Renal cortex interstitium (tissue), 11 donors: ENCODE measurements at regions not wholly inside any gene's neighbourhood (a gene's known extent, or its start where the extent isn't known, plus 50 kb on each side); places are given as distances from the start of the nearest gene placed in this dataset.

Experiments used
- DNase-seq, 11 donors: peaks; one replicate each; pipeline ENCODE4 v3.0.0-alpha.2; 2013; ENCODE audit warnings: low read depth in 9 of 11, low spot score in 4 of 11; ENCODE audit errors: extremely low read depth in 1 of 11

DNA sequence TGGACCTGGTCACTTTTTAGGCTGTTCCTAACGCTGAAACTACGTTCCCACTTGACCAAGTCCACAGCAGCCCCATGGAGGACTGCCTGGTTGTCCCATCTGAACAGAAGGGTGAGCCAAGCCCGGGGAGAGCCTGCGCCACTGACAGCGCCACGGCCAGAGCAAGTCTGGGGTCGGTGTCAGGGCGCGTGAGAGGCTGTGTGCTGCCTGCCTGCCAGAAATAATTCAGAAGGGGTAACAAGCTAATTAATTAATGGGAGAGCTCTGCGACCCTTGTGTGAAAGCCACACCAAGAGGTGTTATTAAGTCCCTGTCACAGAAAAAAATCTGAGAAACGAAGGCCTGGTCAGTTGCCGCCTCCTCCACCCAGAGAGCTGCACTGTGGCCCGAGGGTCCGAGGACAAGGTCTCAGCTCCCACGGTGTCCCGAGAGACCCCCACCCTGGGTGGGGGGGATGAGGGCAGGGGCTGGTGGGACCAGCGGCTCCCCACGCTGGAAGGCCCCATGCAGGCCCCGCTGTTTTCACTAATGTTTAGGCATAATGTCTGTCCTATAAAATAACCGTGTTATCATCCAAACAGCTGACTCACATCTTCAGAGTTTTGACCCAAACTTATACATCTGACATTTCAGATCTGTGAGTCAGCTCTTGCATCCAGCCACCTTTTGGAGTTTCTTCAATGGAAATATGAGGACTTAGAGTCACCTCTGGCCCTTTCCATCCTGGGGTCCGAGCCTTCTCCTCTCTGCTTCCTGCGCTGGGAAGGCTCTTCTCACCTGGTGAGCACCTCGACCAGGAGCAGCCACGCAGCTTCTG, 58.5 kb downstream of the DLL1 start:
- DNase-seq: no peak

DNA sequence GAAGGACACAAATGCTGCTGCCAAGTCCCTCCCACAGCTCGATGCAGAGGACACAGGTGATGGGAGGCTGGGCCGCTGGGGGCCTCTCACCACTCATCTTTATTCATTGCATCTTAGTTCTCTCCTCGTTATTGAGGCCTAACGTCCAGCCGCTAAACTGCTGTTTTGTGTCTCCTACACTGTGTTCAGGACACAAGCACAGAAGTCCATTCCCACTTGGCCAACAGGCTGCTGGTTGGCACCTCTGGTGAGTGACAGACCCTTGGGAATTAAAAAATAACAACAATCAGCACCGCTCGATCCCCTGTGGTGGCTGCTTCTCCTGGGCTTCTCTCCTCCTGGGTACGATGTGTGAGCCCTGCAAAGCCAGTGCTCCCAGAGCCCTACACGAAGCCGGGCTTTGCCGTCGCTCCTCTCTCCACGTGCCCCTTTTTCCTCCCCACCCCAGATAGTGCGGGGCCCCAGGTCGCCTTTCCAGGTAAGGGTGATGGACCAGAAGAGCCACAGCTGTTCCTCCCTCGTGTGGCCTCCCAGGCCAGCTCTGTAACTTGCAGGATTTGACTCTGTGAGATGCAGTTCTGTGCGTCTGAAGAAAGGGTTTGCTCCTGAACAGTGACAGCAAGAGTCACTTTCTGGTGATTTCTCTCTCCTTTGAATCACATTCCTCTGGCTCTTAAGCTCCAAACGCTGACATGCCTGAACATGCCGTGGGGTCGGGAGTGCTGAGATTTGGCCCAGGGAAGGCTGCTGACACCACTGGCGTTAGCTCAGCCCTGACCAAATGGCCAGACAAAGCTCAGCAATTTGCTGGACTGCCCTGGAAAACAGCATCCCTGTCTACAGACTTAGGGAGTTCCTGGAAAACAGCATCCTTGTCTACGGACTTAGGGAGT, 59.3 kb downstream of the DLL1 start:
- DNase-seq: no peak

DNA sequence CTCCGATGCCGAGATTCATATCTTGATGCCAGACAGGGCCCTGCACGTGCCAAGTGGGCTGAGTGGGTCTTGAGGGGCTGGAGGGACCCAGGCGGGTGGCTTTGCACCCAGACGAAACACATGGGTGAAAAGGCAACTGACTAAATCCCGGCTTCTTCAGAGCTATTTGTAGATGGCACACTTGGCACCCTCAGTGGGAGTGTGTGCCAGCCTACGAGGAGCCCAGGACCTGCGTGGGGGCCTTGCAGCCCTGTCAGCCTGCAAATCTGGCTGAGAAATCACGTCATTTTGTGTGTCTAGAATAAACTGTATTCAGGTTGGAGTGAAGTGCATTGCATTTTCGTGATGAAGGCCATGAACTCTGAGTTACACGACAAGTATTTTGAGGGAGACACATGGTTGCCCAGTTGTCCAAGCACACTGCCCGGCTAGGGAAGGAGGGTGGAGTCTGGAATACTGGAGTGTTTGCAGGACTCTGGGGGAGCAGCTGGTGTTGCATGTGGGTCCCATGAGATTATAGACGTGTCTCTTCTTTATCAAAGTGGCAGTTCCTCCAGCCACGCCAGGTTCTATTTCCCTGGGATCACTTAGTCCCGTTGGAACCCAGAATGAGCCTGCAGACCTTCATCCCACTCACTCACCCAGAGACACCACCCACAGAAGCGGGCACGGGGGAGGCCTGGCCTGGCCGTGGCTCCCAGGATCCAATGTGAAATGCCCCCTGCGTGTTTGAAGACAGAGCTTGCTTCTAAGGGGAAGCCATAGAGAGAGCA, 60.2 kb downstream of the DLL1 start:
- DNase-seq: no peak

DNA sequence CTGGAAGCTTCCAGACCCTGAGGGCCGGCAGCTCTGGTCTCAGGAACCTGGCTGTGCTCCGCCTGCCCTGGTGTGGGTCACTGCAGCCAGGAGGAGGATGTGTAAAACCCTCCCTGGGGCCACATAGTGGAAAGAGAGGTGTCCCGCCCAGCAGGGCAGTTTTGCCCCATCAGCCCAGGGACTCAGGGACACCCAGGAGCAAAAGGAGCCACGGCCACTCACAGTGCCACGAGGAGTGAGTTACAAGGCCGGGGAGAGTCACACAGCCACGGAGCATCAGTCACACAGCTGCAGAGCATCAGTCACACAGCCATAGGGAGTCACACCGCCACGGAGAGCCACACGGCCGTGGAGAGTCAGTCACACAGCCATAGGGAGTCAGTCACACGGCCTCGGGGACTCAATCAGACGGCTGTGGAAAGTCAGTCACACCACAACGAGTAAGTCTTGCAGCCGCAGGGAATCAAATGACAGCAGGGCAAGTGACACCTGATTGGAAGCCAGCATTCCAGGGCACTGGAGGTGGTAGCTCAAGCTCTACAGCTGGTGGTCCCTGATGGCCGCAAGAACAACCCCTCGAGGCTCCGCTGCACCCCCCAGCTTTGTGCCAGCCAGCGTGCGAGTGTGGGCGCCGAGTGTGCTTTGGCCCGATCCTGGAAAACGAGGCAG, 60.9 kb downstream of the DLL1 start:
- no peak for DNase-seq

DNA sequence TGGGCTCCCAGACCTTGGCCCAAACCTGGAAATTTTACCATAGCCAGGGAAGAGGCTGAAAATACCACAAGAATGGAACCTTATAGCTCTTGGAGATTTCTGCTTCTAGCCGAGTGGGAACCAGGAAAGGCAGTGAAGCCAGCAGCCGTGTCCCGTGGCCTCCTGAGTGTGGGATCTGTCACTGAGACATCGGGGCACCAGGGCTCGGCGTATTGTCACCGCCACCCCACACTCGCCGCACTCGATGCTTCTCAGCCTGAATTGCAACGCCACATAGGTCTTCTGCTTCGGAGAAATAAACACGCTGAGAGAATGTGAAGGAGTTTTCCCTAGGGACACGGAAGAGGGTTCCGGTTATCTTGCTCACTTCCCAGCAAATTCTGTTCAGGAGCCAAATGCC, 61.5 kb downstream of the DLL1 start:
- no peak for DNase-seq

DNA sequence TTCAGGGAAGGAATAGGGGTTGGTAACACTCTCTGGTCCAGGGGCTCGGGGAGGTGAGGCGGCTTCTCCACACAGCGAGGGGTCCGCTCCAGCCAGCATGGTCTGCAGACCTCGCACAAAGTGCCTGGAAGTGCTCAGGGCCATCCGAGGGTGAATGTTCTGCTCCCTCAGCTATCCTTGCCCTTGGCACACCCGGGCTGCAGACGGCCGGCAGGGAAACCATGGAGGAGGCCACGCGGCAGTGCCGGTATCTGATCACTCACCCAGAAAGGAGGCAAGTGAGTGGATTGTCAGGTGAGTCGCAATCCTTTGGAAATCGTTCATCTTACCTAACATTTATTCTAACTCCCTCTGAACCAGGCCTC, 62.0 kb downstream of the DLL1 start:
- no peak for DNase-seq

DNA sequence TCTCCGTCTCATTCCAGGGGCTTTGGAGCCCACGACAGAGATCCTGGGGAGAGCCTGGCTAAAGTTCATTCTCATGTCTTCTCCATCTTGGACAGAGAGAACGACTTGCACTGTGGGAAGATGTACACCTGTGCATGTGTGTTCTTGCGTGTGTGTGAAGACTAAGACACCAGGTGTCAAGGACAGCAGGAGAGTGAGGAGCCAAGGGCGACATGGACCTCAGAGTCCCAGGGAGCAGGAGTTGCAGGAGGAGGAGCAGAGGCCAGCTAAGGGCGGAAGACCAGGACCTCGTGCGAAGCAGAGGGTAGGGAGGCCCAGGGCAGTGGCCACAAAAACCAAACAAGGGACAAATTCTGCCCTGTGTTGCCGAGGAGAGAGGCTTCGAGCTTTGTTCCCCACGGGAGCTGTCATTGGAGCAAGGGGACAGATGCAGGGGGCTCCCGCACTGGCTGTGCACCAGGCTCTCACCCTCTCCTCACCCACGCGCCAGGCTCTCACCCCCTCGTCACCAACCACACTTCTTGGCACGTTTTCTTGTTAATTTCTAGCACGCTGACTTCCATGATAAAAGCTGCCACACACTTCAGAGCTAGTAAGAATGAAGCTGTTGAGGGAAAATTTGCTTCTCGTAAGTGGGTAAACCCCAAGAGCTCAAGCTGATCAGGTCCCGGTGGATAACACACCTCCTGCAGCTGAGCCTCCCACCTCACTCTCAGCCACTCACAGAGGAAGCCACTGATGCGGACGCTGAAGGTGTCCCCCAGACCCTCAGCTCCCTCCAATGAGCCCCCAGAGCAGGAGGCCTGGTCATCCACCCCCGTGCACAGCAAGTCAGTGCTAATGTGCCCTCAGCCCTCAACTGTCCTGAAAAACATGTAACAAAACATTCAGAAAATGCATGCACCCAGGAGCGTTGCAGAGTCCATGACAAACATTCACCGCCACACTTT, 62.6 kb downstream of the DLL1 start:
- DNase-seq: no peak

DNA sequence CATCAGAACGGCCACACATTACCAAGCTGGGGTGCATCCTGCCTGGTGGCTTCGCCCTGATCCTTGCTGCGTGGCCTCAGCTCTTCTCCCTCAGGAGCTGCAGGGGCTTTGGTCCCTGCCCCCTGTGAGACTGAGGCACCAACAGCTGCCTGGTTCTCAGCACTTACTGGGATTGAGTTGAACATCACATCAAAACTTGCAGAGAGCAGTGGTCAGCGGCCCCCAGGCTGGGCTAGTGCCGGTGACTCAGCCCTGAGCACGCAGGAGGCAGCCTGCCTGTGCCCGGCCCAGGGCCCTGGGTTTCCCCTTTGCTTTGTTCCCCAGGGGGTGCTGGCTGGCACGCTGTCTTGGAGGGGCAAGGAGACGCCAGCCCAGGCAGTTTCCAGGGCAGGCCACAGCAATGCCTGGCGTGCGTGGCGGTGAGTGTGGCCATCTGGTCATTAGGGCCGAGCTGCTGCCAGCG, 63.3 kb downstream of the DLL1 start:
- no peak for DNase-seq

DNA sequence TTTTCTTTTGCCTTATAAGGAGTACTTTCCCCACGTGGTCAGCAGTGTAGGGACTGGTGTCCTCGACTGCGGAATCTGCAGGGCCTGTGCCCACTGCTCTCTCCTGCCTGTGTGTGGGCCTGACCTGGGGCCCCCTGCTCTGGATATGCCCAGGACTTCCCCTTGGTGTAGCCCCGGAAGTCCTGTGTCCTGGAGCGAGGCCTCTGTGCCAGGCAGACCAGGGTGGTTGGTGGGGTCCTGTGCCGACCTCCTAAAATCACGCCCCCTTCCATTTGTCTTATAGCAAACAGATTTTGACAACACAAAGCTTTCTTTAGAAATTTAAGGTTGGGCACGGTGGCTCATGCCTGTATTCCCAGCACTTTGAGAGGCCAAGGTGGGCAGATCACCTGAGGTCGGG, 64.2 kb downstream of the DLL1 start:
- no peak for DNase-seq

DNA sequence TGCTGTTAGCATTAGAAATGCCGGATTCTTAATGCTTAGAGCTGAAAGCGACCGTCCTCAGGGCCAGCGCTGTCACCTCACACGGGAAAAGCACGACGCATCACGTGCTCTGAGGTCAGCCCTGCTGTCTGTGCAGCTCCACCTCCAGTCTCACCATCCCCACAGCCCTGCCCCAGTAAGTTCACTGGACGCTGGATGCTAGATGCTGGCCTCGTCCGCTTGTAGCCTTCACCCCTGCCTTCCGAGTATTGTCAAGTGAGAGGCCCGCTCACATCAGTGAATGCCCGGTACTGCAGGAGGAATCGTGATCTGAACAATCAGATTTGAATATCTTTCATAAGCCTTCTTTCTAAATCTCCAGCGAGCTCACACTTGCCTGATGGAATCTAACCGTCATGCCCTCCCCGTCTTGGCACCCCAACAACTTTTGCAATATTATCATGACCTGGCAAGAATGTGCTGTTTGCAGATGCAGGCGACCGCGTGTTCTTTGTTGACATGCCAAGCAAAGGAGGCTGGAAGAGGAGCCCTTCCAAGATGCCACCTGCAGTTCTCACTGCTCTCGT, 64.9 kb downstream of the DLL1 start:
- DNase-seq: no peak

DNA sequence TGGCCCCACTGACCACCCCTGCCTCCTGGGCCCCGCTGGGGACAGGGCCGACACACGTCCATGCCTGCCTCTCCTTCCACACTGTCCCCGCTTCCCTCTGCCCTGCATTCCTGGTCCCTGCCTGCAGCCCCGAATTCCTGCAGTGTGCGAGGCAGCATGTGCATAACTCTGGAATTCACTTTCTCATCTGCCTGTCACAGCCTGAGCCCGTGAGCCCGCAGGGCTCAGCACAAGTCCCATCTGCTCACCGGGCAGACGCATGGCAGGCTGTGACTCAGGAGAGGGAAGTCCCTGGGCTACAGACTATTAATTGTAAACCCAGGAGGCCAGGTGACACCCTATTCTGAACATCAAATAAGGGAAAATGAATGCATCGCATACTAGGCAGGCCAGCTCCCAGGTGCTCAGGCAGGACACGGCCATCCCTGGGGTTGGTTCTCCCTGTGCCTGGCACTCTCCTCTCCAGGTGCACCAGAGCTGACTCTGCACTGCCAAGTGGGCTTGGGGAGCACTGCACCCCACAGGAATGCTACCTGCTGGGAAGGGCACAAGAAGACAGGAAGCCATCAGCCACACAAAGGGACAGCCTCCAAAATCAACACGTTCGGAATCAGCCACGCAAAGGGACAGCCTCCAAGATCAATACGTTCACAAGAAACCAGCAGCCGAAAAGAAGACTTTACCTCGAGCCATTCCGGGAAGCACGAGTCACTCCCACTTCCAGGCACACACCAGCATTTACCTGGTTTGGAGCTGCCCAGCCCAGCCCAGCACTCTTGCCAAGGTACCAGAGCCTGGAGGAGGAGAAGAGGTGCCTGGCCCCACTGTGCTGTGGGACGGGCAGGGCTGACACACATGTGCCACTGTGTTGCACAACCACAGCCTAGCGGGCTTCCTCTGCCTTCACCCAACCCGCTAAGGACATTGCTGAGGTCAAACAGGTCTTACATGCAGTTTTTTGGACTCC, 65.9 kb downstream of the DLL1 start:
- no peak for DNase-seq

DNA sequence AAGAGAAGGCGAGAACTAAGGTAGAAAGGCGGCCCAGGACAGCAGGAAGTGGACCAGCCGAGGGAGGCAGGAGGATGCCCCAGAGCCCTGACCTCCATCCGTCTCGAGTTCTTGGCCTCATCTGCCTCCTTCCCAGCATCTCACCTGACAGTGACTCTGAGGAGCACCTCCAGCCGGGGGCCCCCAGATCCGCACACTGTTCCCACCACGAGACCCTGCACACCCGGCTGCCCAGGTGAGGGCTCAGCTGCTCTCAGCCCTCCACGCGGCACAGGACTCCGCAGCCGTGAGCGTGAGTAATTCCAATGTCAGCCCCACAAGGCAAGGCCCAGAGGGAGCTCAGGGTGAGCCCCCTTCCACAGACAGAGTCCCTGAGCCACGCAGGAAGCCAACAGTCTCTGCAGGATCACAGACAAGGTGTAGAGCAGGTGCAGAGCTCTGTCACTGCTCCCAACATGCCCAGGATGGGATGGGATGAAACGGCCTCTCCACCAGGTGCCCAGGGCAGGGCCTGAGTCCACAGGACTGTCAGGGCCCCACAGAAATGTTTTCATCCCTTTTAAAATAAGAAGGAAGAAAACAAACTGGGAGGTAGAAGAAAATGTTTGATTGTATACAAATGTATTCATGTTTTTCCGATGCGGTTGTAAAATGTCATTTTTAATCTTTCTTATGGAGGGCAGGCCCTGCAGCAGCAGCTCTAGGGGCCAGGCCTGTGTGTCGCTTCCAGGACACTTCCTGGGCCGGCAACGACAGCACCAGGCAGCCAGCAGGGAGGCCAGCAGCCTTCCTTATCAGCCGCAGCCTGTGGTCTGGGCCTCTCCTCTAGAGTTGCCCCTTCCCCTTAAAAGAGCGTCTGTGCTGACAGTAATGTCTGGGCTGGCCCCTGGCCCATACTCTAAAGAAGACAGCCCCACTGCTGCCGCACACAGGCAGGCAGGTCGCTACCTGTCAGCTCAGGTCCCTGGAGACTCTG, 66.9 kb downstream of the DLL1 start:
- DNase-seq: no peak

DNA sequence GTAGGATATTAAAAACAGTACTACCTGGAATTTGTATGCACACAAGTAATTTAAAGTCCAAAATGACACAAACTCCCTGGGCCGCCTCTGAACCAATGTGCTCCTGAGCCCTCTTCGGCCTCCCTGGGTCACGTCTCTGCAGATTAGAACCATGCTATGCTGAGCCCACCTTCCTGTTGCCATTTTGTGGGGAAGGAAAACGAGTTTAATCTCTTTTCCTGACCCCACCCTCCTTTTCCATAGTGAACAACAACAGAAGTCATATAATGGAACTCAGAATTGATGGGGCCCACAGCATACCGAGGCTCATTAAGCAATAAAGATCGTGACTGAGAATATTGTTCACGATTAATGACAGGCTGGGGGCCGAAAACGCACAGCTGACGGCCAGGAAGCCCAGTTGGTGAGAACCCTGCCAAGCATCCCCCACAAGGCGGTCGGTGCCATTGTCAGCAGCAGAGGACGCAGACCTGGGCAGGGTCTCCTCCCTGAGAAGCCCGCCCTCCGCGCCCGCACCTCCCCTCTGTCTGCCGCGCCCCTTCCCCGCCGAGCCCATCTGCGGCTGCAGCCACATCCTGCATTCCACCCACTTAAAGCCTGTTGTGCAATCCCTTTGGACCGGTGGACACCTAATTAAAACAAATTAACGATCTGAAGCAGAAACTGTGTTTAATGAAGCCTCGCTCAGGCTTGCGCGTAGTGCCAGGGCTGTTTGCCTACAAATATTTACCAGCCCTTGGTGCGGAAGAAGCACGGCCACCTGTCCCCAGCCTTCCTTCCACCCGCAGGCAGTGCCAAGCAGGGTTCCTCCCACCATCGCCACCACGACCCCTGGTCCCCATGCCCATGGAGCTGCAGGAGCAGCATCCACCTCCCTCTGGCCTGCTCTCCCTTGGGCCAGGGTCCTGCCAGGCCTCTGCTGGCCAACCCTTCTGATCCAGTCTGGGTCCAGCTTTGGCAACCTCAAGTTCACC, 68.1 kb downstream of the DLL1 start:
- DNase-seq: no peak

DNA sequence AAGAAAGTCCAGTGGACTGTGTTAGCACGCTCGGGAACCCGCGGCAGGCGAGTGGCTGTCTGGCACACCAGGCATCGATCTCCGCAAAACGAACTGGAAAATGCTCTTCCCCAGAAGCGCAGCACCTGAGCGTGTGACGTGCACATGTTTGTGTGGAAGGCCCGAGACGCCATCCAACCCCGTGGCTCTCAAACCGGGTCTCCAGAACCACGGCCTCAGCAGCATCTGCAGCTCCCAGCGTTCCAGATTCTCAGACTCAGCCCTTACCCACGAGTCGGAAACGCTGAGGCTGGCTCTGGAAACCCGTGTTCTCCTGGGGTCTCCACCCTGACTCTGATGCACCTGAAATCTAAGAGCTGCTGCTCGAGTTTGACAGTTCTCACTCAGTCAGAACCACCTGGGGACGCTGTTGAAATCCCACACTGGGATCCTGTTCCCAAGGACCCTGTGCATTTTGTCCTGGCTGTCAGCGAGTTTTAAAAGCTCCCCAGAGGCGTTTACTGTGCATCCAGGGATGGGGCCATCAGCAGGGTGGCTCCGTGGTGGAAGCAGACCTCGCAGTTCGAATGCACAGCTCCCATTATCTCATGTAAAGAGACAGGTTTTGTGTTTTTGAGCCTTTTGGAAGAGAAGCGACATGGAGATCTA, 69.0 kb downstream of the DLL1 start:
- DNase-seq: no peak
